MM.1S (cell line): ENCODE measurements at regions not wholly inside any gene's neighbourhood (a gene's known extent, or its start where the extent isn't known, plus 50 kb on each side); places are given as distances from the start of the nearest gene placed in this dataset.

ENCODE experiments used
- EZH2 ChIP-seq: fragments of 300-600 bp; sonication (generic); optimal IDR thresholded peaks from 2 replicates; pipeline ENCODE3; 2017; ENCODE audit warnings: low read depth, mild to moderate bottlenecking, antibody characterized with exemption, low read length, mixed read lengths
- EZH2phosphoT487 ChIP-seq: fragments of 300-600 bp; sonication (generic); IDR thresholded peaks from 2 replicates; pipeline ENCODE4 v1.6.1; 2018; ENCODE audit warnings: antibody characterized with exemption, low read length
- TF ChIP-seq, protein P1 (sequence below): fragments of 300-600 bp; sonication (generic); IDR thresholded peaks from 2 replicates; pipeline ENCODE4 v1.5.1; 2016; ENCODE audit warnings: antibody characterized with exemption, low read length, mixed read lengths

DNA sequence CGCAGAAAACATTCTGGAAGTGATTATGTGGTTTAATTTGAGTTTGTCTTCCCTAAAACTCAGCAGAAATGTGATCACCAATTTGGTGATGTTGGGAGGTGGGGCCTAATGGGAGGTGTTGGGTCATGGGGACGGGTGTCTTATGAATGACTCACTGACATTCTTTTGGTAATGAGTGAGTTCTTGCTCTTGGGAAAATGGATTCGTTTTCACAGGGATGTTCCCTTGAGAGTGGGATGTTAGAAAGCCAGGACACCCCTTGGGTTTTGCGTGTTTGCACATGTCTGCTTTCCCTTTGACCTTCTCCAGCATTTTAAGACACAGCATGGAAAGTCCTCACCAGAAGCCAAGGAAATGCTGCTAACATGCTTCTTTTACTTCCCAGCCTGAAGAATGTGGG is 321.5 kb upstream of the NT5C1B start:
- TF ChIP-seq EZH2 (no peak), EZH2phosphoT487 (no peak)
- TF ChIP-seq, protein P1, sequence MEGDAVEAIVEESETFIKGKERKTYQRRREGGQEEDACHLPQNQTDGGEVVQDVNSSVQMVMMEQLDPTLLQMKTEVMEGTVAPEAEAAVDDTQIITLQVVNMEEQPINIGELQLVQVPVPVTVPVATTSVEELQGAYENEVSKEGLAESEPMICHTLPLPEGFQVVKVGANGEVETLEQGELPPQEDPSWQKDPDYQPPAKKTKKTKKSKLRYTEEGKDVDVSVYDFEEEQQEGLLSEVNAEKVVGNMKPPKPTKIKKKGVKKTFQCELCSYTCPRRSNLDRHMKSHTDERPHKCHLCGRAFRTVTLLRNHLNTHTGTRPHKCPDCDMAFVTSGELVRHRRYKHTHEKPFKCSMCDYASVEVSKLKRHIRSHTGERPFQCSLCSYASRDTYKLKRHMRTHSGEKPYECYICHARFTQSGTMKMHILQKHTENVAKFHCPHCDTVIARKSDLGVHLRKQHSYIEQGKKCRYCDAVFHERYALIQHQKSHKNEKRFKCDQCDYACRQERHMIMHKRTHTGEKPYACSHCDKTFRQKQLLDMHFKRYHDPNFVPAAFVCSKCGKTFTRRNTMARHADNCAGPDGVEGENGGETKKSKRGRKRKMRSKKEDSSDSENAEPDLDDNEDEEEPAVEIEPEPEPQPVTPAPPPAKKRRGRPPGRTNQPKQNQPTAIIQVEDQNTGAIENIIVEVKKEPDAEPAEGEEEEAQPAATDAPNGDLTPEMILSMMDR, result no peak
